HepG2 (cell line): ENCODE measurements at regions not wholly inside any gene's neighbourhood (a gene's known extent, or its start where the extent isn't known, plus 50 kb on each side); places are given as distances from the start of the nearest gene placed in this dataset.

ENCODE experiments used
- ATAC-seq: fragments of 200-7000 bp; cut with Tn5 transposase; 3 replicates; pipeline ENCODE4 v1.9.1; 2020; ENCODE audit warnings: mild to moderate bottlenecking, moderate library complexity
- BruUV-seq: library from RNA; stranded (reverse); fragments of 400-500 nt; replicated peaks from 2 replicates; lab custom pipeline; 2021; lab: Mats Ljungman, UMichigan
- CTCF ChIA-PET: fragments of 300-600 bp; formaldehyde crosslinking; extraction: SDS; loops from one replicate; lab custom pipeline; 2021; ENCODE audit warnings: low total read pairs, inconsistent platforms, low intra/inter-chr PET ratio; lab: Yijun Ruan, JAX
- POLR2A ChIA-PET: fragments of 350-600 bp; sonication (Branson Sonifier 250); formaldehyde crosslinking; loops from one replicate; lab custom pipeline; 2020; ENCODE audit warnings: antibody characterized with exemption, inconsistent platforms; lab: Yijun Ruan, JAX
- DNase-seq: peaks from one replicate; pipeline ENCODE4 v3.0.0-alpha.2; 2015; ENCODE audit warnings: low spot score
- FAIRE-seq: peaks from 3 replicates; lab custom pipeline; 2011; peaks lifted over from hg19 to GRCh38; lab: Jason Lieb, UNC
- H2AFZ ChIP-seq: one replicate; pipeline ENCODE4 v1.6.1; 2011; ENCODE audit warnings: low read length, inconsistent platforms
- H3K27ac ChIP-seq: fragments of 300-600 bp; 3 replicates; pipeline ENCODE4 v1.8.0; 2011; ENCODE audit warnings: mixed run types, mild to moderate bottlenecking, mixed read lengths, low read length, inconsistent platforms; ENCODE audit not compliant: insufficient read depth; ENCODE audit errors: extremely low read length
- H3K27me3 ChIP-seq, 2 experiments: fragments of 200-600 bp in 1 of 2; 2 replicates in 1 of 2; 3 replicates in 1 of 2; pipeline versions ENCODE4 v1.6.0 to v1.8.0; 2011; ENCODE audit warnings: low read length in 2 of 2, mild to moderate bottlenecking in 2 of 2, moderate library complexity in 2 of 2, inconsistent platforms in 1 of 2; ENCODE audit not compliant: insufficient read depth in 2 of 2, control insufficient read depth in 1 of 2
- H3K36me3 ChIP-seq, 2 experiments: fragments of 200-600 bp in 1 of 2; replicated peaks in 1 of 2; 2 replicates in 1 of 2; 3 replicates in 1 of 2; pipeline versions ENCODE4 v1.5.1 to v1.8.0; 2011; ENCODE audit warnings: low read length in 2 of 2, inconsistent platforms in 1 of 2; ENCODE audit not compliant: insufficient read depth in 2 of 2, control insufficient read depth in 1 of 2
- H3K4me1 ChIP-seq: 2 replicates; pipeline ENCODE4 v1.5.1; 2012; ENCODE audit warnings: low read length, inconsistent platforms; ENCODE audit not compliant: insufficient read depth
- H3K4me2 ChIP-seq: 2 replicates; pipeline ENCODE4 v1.6.0; 2011; ENCODE audit warnings: low read depth, low read length, inconsistent platforms
- H3K4me3 ChIP-seq, 3 experiments: fragments of 200-600 bp in 1 of 3; sonication (generic), shearing (Covaris generic) in 1 of 3; replicated peaks in 1 of 3; 2 replicates each; pipeline ENCODE4 v1.5.1; 2011 to 2016; ENCODE audit warnings: low read length in 3 of 3, inconsistent platforms in 2 of 3, low read depth in 2 of 3, mild to moderate bottlenecking in 2 of 3, control low read depth in 1 of 3, mixed read lengths in 1 of 3; ENCODE audit not compliant: insufficient read depth in 1 of 3
- H3K79me2 ChIP-seq: one replicate; pipeline ENCODE4 v1.6.1; 2011; ENCODE audit warnings: low read length, inconsistent platforms; ENCODE audit not compliant: insufficient read depth
- H3K9ac ChIP-seq: 2 replicates; pipeline ENCODE4 v1.6.0; 2011; ENCODE audit warnings: mild to moderate bottlenecking, low read depth, low read length, inconsistent platforms; ENCODE audit not compliant: insufficient read depth
- H3K9me3 ChIP-seq: 2 replicates; pipeline ENCODE4 v1.5.1; 2012; ENCODE audit warnings: mild to moderate bottlenecking, low read length
- H4K20me1 ChIP-seq: 2 replicates; pipeline ENCODE4 v1.6.0; 2011; ENCODE audit warnings: inconsistent platforms, mild to moderate bottlenecking, low read length, moderate library complexity; ENCODE audit not compliant: insufficient read depth
- EED ChIP-seq: sonication (generic); formaldehyde crosslinking; IDR thresholded peaks from 2 replicates; pipeline ENCODE4 v1.5.0; 2020; ENCODE audit warnings: mild to moderate bottlenecking, missing genetic modification reagents
- MED1 ChIP-seq: sonication (generic); formaldehyde crosslinking; IDR thresholded peaks from 2 replicates; pipeline ENCODE4 v1.4.0; 2020; ENCODE audit warnings: missing genetic modification reagents
- MXI1 ChIP-seq: IDR thresholded peaks from 3 replicates; pipeline ENCODE4 v1.6.1; 2012; ENCODE audit warnings: low read depth, low read length, inconsistent platforms, borderline replicate concordance
- PCBP1 ChIP-seq: fragments of 200-400 bp; formaldehyde crosslinking; IDR thresholded peaks from 2 replicates; pipeline ENCODE4 v1.6.1; 2017; ENCODE audit warnings: mild to moderate bottlenecking, low read depth, low read length, borderline replicate concordance
- POLR2A ChIP-seq, 2 experiments: IDR thresholded peaks; 2 replicates each; pipeline ENCODE4 v1.6.1; 2011; ENCODE audit warnings: low read depth in 2 of 2, low read length in 2 of 2, mild to moderate bottlenecking in 1 of 2, moderate library complexity in 1 of 2; ENCODE audit not compliant: insufficient read depth in 1 of 2
- SAP130 ChIP-seq: IDR thresholded peaks from 2 replicates; pipeline ENCODE4 v1.6.1; 2016; ENCODE audit warnings: low read depth
- SP140L ChIP-seq: sonication (generic); formaldehyde crosslinking; IDR thresholded peaks from 2 replicates; pipeline ENCODE4 v1.4.0; 2020; ENCODE audit warnings: missing genetic modification reagents, borderline replicate concordance
- TOE1 ChIP-seq: sonication (generic); formaldehyde crosslinking; IDR thresholded peaks from 2 replicates; pipeline ENCODE4 v1.4.0; 2020; ENCODE audit warnings: mild to moderate bottlenecking, missing genetic modification reagents
- ZNF138 ChIP-seq: sonication (generic); formaldehyde crosslinking; IDR thresholded peaks from 2 replicates; pipeline ENCODE4 v1.5.0; 2020; ENCODE audit warnings: mild to moderate bottlenecking, low read depth, missing genetic modification reagents
- ZNF510 ChIP-seq: sonication (generic); formaldehyde crosslinking; IDR thresholded peaks from 2 replicates; pipeline ENCODE4 v1.4.0; 2020; ENCODE audit warnings: low read depth, mild to moderate bottlenecking, missing genetic modification reagents
- ZNF552 ChIP-seq: sonication (generic); formaldehyde crosslinking; IDR thresholded peaks from 2 replicates; pipeline ENCODE4 v1.9.0; 2022; ENCODE audit warnings: missing genetic modification reagents, mild to moderate bottlenecking, borderline replicate concordance
- WGBS: methylation state at CpG from one replicate; pipeline ENCODE4 v1.1.6; 2017; ENCODE audit warnings: low lambda C conversion rate; 5-methylcytosine and 5-hydroxymethylcytosine counted together
- in situ Hi-C: cut with HindIII; loops from 2 replicates; pipeline ENCODE4 v1.10.0; 2017; ENCODE audit warnings: low pct_unique_long_range_greater_than_20kb; ENCODE audit not compliant: extremely low pct_ligation_motif_present
- intact Hi-C: fragments of 100-400 bp; cut with micrococcal nuclease; formaldehyde crosslinking; loops from one replicate; pipeline ENCODE4 v1.10.0; 2022; ENCODE audit not compliant: unreplicated experiment
- TF ChIP-seq, protein P1 (sequence below): IDR thresholded peaks from 2 replicates; pipeline ENCODE4 v1.6.1; 2012; ENCODE audit warnings: low read depth, low read length, improper control_type of control experiment
- TF ChIP-seq, protein P2 (sequence below): sonication (generic); formaldehyde crosslinking; IDR thresholded peaks from 2 replicates; pipeline ENCODE4 v1.4.0; 2020; ENCODE audit warnings: missing genetic modification reagents, mild to moderate bottlenecking, borderline replicate concordance

DNA sequence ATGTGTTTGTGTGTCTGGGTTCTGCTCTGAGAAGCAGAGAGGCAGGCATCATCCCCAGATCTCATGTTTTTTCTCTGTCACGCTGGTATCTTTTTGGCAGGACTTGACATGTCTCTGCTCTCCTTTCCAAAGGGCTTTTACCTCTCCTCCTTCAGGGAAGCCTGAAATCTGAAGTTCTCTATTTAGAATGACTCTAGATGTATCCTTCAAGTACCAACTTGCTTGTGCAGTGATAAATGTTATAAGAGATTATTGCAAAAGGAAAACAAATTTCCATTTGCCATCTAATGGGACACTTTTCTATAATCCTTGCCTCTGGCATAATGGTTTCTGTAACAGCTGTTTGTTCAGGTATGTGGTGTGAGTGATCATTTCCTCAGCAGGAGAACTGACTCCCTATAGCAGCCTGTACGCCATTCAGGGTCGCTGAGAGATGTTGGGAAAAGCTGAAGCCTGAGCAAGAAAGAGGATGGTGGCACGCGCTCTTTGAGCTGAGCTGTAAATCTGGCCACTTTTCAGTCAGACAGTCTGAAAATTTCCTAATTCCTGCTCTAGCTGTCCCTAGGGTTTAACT lies 72.5 kb downstream of the CNGA2 start:
- H3K4me1 ChIP-seq, result no peaks in the 10 kb centered on the region
- no peaks in the 10 kb centered on the region for H3K27me3 ChIP-seq
- no peak overlapping the region for H3K4me2 ChIP-seq
- intact Hi-C loops (no loop called here), in situ Hi-C loops (no loop called here)
- H3K9ac ChIP-seq, result no peak overlapping the region
- H4K20me1 ChIP-seq, result no peaks in the 10 kb centered on the region
- H3K79me2 ChIP-seq, result no peaks in the 10 kb centered on the region
- H3K4me3 ChIP-seq, result no peak overlapping the region
- TF ChIP-seq SP140L (CRISPR knock-in tag), result no peak
- TF ChIP-seq EED, result no peak
- TF ChIP-seq MXI1, result no peak
- TF ChIP-seq POLR2A (IDR thresholded peaks at IDR 0.05; ENCODE audit: insufficient read depth in 1 of 2, low read depth in 2 of 2, low read length in 2 of 2), result no peak
- no peak for TF ChIP-seq PCBP1
- no peak for TF ChIP-seq MED1 (CRISPR knock-in tag)
- TF ChIP-seq ZNF510 (CRISPR knock-in tag), result no peak
- no peak for TF ChIP-seq ZNF138 (CRISPR knock-in tag)
- no peak for TF ChIP-seq ZNF552 (CRISPR knock-in tag)
- no peak for TF ChIP-seq SAP130
- TF ChIP-seq TOE1, result no peak
- TF ChIP-seq, protein P1, sequence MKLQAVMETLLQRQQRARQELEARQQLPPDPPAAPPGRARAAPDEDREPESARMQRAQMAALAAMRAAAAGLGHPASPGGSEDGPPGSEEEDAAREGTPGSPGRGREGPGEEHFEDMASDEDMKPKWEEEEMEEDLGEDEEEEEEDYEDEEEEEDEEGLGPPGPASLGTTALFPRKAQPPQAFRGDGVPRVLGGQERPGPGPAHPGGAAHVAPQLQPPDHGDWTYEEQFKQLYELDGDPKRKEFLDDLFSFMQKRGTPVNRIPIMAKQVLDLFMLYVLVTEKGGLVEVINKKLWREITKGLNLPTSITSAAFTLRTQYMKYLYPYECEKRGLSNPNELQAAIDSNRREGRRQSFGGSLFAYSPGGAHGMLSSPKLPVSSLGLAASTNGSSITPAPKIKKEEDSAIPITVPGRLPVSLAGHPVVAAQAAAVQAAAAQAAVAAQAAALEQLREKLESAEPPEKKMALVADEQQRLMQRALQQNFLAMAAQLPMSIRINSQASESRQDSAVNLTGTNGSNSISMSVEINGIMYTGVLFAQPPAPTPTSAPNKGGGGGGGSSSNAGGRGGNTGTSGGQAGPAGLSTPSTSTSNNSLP, result no peak
- TF ChIP-seq, protein P2, sequence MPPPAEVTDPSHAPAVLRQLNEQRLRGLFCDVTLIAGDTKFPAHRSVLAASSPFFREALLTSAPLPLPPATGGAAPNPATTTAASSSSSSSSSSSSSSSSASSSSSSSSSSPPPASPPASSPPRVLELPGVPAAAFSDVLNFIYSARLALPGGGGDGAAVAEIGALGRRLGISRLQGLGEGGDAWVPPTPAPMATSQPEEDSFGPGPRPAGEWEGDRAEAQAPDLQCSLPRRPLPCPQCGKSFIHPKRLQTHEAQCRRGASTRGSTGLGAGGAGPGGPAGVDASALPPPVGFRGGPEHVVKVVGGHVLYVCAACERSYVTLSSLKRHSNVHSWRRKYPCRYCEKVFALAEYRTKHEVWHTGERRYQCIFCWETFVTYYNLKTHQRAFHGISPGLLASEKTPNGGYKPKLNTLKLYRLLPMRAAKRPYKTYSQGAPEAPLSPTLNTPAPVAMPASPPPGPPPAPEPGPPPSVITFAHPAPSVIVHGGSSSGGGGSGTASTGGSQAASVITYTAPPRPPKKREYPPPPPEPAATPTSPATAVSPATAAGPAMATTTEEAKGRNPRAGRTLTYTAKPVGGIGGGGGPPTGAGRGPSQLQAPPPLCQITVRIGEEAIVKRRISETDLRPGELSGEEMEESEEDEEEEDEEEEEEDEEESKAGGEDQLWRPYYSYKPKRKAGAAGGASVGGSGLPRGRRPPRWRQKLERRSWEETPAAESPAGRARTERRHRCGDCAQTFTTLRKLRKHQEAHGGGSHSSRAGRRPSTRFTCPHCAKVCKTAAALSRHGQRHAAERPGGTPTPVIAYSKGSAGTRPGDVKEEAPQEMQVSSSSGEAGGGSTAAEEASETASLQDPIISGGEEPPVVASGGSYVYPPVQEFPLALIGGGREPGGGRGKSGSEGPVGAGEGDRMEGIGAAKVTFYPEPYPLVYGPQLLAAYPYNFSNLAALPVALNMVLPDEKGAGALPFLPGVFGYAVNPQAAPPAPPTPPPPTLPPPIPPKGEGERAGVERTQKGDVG (CRISPR knock-in tag), result no peak
- no peak for ATAC-seq
- H3K9me3 ChIP-seq, result no peaks in the 10 kb centered on the region
- ChIA-PET CTCF (no interaction called here), POLR2A (no interaction called here)
- no peak overlapping the region for H2AFZ ChIP-seq
- no peak for FAIRE-seq
- no peaks in the 10 kb centered on the region for H3K36me3 ChIP-seq
- no peak overlapping the region for H3K27ac ChIP-seq
- no TSS peak for BruUV-seq
- WGBS, result 38% methylated on average over 5 of the region's 5 CpGs
- DNase-seq, result no peak
